OCI-LY1 (cell line): ENCODE measurements at regions not wholly inside any gene's neighbourhood (a gene's known extent, or its start where the extent isn't known, plus 50 kb on each side); places are given as distances from the start of the nearest gene placed in this dataset.

Source experiments
- H2AFZ ChIP-seq: fragments of 200-600 bp; sonication (generic), shearing (Covaris generic); 2 replicates; pipeline ENCODE4 v1.6.0; 2014; ENCODE audit warnings: antibody characterized with exemption, mild to moderate bottlenecking, low read length
- H3F3A ChIP-seq: fragments of 200-600 bp; sonication (generic), shearing (Covaris generic); 2 replicates; pipeline ENCODE4 v1.6.0; 2014; ENCODE audit warnings: mild to moderate bottlenecking, antibody characterized with exemption, low read length, moderate library complexity; ENCODE audit not compliant: insufficient read depth
- H3K27ac ChIP-seq: fragments of 200-600 bp; sonication (generic); 2 replicates; pipeline ENCODE4 v1.5.1; 2014; ENCODE audit warnings: low read length, mixed run types, mild to moderate bottlenecking, low read depth; ENCODE audit not compliant: poor library complexity, severe bottlenecking
- H3K27me3 ChIP-seq: fragments of 200-600 bp; sonication (generic); 2 replicates; pipeline ENCODE4 v1.6.0; 2014; ENCODE audit warnings: antibody characterized with exemption, mild to moderate bottlenecking, low read length, moderate library complexity; ENCODE audit not compliant: insufficient read depth
- H3K36me3 ChIP-seq: fragments of 200-600 bp; sonication (generic); 2 replicates; pipeline ENCODE4 v1.6.1; 2014; ENCODE audit warnings: mild to moderate bottlenecking, antibody characterized with exemption, low read length, moderate library complexity, mixed read lengths; ENCODE audit not compliant: insufficient read depth
- H3K4me1 ChIP-seq: fragments of 200-600 bp; sonication (generic); 2 replicates; pipeline ENCODE4 v1.5.1; 2014; ENCODE audit warnings: mild to moderate bottlenecking, low read length, moderate library complexity; ENCODE audit not compliant: insufficient read depth, severe bottlenecking
- H3K4me2 ChIP-seq: fragments of 200-600 bp; sonication (generic), shearing (Covaris generic); 2 replicates; pipeline ENCODE4 v1.6.1; 2014; ENCODE audit warnings: low read length
- H3K4me3 ChIP-seq: fragments of 200-600 bp; sonication (generic); 2 replicates; pipeline ENCODE4 v1.5.1; 2014; ENCODE audit warnings: low read length, low read depth, mild to moderate bottlenecking, mixed read lengths; ENCODE audit not compliant: poor library complexity, severe bottlenecking
- H3K79me2 ChIP-seq: fragments of 200-600 bp; shearing (Covaris generic); 2 replicates; pipeline ENCODE4 v1.6.1; 2016; ENCODE audit warnings: mixed run types, low read length, mixed read lengths; ENCODE audit not compliant: insufficient read depth
- H3K9ac ChIP-seq: fragments of 200-600 bp; sonication (generic), shearing (Covaris generic); 2 replicates; pipeline ENCODE4 v1.6.1; 2014; ENCODE audit warnings: mild to moderate bottlenecking, low read length, mixed read lengths
- H3K9me2 ChIP-seq: fragments of 200-600 bp; sonication (generic), shearing (Covaris generic); 2 replicates; pipeline ENCODE4 v1.6.1; 2014; ENCODE audit warnings: low read depth, mild to moderate bottlenecking, low read length, mixed read lengths
- H3K9me3 ChIP-seq: fragments of 200-600 bp; shearing (Covaris generic); 2 replicates; pipeline ENCODE4 v1.6.1; 2014; ENCODE audit warnings: low read length, mixed read lengths
- H4K20me1 ChIP-seq: fragments of 200-600 bp; sonication (generic), shearing (Covaris generic); 2 replicates; pipeline ENCODE4 v1.6.0; 2016; ENCODE audit warnings: mild to moderate bottlenecking, low read length; ENCODE audit not compliant: insufficient read depth
- CTCF ChIP-seq: fragments of 200-600 bp; sonication (generic), shearing (Covaris generic); IDR thresholded peaks from 2 replicates; pipeline ENCODE4 v1.5.1; 2017; ENCODE audit warnings: mild to moderate bottlenecking, antibody characterized with exemption, low read length, moderate library complexity, mixed read lengths
- EZH2 ChIP-seq: fragments of 200-600 bp; sonication (generic), shearing (Covaris generic); IDR thresholded peaks from 2 replicates; pipeline ENCODE4 v1.8.0; 2017; ENCODE audit warnings: borderline replicate concordance, mixed run types, mild to moderate bottlenecking, antibody characterized with exemption, low read length, moderate library complexity, mixed read lengths

- H4K20me1 ChIP-seq: no peaks in the 10 kb centered on the region
- H3K9me3 ChIP-seq: no peaks in the 10 kb centered on the region
- peaks cover 7% of the 10 kb centered on the region; the same call in 1 of the 2 replicates for H3K27me3 ChIP-seq
- no peaks in the 10 kb centered on the region for H3K4me1 ChIP-seq
- no peaks in the 10 kb centered on the region for H3K9me2 ChIP-seq
- H3K4me3 ChIP-seq: no peak overlapping the region
- no peaks in the 10 kb centered on the region for H3K79me2 ChIP-seq
- no peak overlapping the region for H2AFZ ChIP-seq
- no peak overlapping the region for H3K4me2 ChIP-seq
- H3F3A ChIP-seq: no peaks in the 10 kb centered on the region
- H3K36me3 ChIP-seq: no peaks in the 10 kb centered on the region
- no peak overlapping the region for H3K27ac ChIP-seq
- no peak overlapping the region for H3K9ac ChIP-seq
- no peak for TF ChIP-seq EZH2
- TF ChIP-seq CTCF: no peak
Measured at GRCh38 chr14:54322701-54323337, 74.0 kb upstream of the CDKN3 start.

GRCh38 chr14:54325766-54326165 lies 71.0 kb upstream of the CDKN3 start:
- H3K9me2 ChIP-seq: no peaks in the 10 kb centered on the region
- no peaks in the 10 kb centered on the region for H3K9me3 ChIP-seq
- no peaks in the 10 kb centered on the region for H4K20me1 ChIP-seq
- no peaks in the 10 kb centered on the region for H3K36me3 ChIP-seq
- no peak overlapping the region for H3K4me3 ChIP-seq
- H3K4me2 ChIP-seq: no peak overlapping the region
- H3F3A ChIP-seq: no peaks in the 10 kb centered on the region
- no peaks in the 10 kb centered on the region for H3K79me2 ChIP-seq
- H3K27ac ChIP-seq: no peak overlapping the region
- peaks cover 7% of the 10 kb centered on the region; the same call in 1 of the 2 replicates for H3K27me3 ChIP-seq
- no peak for TF ChIP-seq CTCF
- TF ChIP-seq EZH2: no peak
- no peak overlapping the region for H2AFZ ChIP-seq
- H3K9ac ChIP-seq: no peak overlapping the region
- no peaks in the 10 kb centered on the region for H3K4me1 ChIP-seq

- Histone ChIP-seq H2AFZ (no peak overlapping the region), H3K36me3 (no peaks in the 10 kb centered on the region), H4K20me1 (no peaks in the 10 kb centered on the region), H3K9me3 (no peaks in the 10 kb centered on the region), H3K4me3 (no peak overlapping the region), H3K27ac (no peak overlapping the region), H3K9me2 (no peaks in the 10 kb centered on the region; the same call in 1 of the 2 replicates), H3K4me1 (no peaks in the 10 kb centered on the region), H3K79me2 (no peaks in the 10 kb centered on the region), H3K27me3 (peaks cover 7% of the 10 kb centered on the region; the same call in 1 of the 2 replicates), H3F3A (no peaks in the 10 kb centered on the region), H3K4me2 (no peak overlapping the region), H3K9ac (no peak overlapping the region)
- TF ChIP-seq EZH2 (no peak), CTCF (peak; percentile 68)
Measured at GRCh38 chr14:54329082-54329695, 67.6 kb upstream of the CDKN3 start.
